Limb (tissue), 2 donors: ENCODE measurements at regions not wholly inside any gene's neighbourhood (a gene's known extent, or its start where the extent isn't known, plus 50 kb on each side); places are given as distances from the start of the nearest gene placed in this dataset.
A peak's percentile ranks its signal among the peaks of the same experiment; 100 is the strongest.
"Not testable (repeated sequence)": the region's sequence is repeated elsewhere in the genome, so short reads cannot be mapped to it uniquely, and the experiment has no call there.

Experiments
- DNase-seq, 2 donors: peaks; one replicate each; pipeline ENCODE4 v3.0.0-alpha.2; 2016; ENCODE audit errors: extremely low spot score in 2 of 2

DNA sequence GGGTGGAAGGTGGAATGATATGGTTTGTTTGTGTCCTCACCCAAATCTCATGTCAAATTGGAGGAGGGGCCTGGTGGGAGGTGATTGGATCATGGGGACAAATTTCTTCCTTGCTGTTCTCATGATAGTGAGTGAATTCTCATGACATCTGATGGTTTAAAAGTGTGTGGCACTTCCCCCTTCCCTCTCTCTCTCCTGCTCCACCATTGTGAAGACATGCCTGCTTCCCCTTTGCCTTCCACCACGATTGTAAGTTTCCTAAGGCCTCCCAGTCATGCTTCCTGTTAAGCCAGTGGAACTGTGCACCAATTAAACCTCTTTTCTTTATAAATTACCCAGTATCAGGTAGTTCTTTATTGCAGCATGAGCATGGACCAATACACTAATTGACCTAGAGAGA lies 99.0 kb upstream of the ZBED5 start:
- not testable (repeated sequence) for DNase-seq

- DNase-seq, result no peak
These were observed 97.8 kb upstream of the ZBED5 start for GRCh38 chr11:10955616-10956015.

- DNase-seq, result no peak
These were observed 96.3 kb upstream of the ZBED5 start for GRCh38 chr11:10954184-10954583.

DNA sequence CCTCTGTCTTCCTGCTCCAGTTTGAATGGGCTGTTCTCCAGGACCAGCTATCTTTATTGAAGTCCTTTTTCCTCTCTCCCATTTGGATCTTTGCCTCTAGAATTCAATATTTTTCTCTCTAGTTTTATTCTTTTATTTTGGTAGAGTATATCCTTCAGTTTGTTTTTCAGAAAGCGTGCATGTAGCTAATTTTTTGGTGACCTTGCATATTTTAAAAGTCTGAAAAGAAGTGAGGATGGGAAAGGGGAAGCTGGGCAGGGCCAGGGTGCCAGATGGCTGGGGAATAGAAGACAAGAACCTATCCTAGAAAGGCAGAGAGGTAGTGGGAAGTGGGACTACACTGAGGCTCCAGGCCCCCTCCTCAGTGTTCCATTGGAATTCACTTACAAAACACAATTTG lies 95.0 kb upstream of the ZBED5 start:
- DNase-seq, result no peak

- not testable (repeated sequence) for DNase-seq
These were observed 90.1 kb upstream of the ZBED5 start for GRCh38 chr11:10947935-10948334.

DNA sequence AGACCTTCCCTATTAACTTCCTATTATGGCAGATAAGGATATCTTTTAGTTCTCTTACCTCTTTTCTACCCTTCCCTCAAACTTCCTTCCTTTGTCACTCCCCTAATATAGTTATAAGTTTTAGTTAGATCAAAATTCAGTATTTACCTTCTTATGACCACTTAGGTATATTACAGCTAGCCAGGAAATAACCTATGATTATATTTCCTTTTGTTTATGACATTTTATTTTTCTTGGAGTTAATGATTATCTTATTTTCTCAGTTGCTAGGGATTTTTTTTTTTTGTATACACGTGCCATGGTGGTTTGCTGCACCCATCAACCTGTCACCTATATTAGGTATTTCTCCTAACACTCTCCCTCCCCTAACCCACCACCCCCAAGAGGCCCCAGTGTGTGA lies 88.2 kb upstream of the ZBED5 start:
- no peak for DNase-seq

- no peak for DNase-seq
These were observed 87.3 kb upstream of the ZBED5 start for GRCh38 chr11:10945196-10945595.

DNA sequence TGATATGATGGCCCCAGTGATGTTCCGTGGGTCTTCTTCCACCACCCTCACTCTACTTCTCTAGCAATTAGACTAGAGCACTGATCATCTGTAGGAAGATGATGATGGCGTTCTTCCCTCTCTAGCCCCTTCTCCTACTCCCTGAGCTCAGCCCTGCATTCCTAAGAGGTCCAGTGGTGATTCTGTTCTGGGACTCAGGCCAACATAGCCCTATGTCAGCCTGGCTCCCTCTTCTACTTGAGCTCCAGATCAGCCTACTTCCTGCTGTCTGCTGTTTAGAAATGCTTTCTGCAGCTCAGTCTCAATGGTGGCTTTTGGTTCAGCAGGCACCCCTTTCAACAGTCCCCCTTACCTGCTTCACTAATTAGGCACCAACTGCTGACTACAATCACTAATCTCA lies 86.1 kb upstream of the ZBED5 start:
- no peak for DNase-seq

GRCh38 chr11:10942620-10943019 lies 84.8 kb upstream of the ZBED5 start:
- DNase-seq, result no peak

DNA sequence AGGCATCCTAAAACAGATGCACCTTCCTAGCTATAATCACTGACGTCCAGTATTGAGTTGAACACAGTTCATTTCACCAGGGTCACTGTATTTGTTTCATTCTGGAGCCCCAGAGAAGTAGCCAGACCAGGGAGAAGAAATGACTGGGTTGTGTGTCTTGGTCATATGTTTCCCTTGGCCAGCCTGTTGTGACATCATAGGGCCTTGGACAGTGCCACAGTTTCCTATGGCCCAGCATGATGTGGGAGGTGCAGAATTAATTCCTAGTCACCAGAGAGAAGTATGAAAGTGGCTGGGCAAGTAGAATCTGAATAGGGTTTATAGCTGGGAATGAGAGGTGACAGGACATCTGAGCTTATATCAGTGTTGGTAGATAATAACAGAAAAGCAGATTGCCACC lies 84.0 kb upstream of the ZBED5 start:
- DNase-seq, result no peak

DNA sequence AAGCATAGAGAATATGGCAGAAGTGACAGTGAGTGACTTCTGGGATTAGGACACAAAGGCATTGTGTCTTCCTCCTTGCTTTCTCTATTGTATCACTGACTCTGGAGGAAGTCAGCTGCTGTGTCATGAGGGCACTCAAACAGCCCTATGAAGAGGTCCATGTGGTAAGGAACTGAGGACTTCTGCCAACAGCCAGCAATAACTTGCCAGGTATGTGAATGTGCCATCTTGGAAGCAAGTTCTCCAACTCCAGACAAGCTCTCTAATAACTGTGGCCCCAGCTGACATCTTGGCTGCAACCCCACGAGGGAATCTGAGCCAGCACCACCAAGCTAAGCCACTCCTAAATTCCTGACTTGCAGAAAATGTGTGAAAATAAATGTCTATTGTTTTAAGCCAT lies 83.6 kb upstream of the ZBED5 start:
- DNase-seq, result no peak

DNA sequence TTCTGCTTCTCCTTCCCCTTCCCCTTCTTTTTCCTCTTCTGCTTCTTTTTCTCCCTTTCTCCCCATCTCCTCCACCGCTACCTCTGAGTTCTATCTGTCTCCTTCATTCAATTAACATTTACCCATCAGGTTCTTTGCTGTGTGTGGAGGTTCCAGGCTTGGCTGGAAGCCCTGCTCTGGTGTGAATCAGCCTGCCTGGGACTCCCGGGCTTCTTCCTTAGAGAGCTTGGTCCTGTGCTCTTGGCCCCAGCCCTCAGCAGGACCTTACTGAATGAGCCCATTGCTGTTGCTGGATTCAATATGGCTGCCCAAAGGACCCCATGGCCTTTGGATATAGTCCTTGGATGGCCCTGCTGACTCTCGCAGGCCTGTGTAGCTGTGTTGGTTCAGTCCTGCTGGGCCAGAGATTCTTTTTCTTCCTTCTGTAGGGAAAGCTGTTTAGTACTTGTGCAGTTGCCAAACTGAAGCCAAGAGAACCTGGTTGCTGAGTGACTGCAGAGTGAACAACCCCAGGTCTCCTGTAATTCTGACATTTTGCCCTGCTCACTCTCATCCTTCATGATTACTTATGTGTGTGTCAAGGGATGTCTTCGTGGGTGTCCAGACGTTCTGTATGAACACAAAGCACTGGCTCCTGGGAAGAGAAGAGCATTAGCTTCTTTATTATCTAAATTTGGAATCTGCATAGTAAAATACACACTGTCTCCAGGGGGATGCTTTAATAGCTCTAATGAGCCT lies 81.0 kb upstream of the ZBED5 start:
- DNase-seq, result no peak

GRCh38 chr11:10938231-10938630 lies 80.4 kb upstream of the ZBED5 start:
- DNase-seq, result no peak

- no peak for DNase-seq
These were observed 79.5 kb upstream of the ZBED5 start for GRCh38 chr11:10937385-10937771.

DNA sequence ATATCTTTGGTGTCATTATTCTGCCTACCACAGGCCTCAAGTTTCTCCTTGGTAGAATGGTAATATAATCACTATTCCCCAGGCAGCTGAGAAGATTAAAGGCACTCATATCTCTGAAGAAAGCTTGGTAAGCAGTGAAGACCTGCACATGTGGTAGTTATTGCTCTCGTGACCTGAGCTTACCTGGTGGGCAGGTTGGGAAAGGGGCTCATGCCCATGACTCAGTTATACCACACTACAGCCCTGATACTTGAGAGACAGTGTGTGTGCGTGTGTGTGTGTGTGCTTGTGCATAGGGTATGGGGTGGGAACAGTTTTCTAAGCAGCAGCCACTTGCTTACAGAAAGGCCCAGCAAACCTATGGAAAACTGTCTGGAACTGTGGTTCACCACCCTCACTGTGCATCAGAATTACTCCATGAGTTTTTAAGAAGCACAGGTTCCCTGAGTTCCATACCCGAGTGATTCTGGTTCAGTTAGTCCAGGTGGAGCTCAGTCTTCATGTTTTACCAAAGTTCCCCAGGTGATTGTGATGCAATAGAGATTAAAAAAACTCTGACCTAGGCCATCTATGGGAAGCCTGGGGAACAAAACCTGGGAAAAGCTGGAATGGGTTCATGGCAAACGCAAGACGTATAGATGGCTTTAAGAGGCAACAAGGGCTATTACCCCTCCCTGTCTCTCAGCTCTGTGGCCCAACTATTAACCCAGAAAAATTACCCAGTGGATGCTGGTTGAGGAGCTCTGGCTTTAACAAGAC lies 79.0 kb upstream of the ZBED5 start:
- DNase-seq, result no peak

DNA sequence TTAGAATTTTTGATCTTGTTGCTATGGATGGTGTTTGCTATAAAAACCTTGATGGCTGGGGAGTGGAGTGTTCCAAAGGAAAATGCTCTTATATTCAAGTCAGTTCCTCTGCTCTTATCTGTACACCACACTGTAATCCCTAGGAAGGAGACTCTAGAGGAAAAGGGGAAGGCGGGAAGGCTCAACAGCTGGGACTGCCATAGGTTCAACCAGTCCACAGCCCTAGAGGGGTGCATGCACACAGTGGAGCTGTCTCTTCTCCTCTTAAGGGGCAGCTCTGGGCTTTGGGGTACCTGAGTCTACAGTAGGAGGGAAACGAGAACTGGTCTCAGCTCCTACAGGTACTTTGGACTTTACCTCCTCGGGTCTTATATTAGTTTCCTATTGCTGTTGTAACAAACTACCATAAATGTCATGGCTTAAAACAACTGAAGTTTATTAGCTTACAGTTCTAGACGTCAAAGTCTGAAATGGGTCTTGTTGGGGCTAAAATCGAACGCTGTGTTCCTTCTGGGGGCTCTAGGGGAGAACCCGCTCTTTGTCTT lies 77.2 kb upstream of the ZBED5 start:
- no peak for DNase-seq

GRCh38 chr11:10934293-10934860 lies 76.5 kb upstream of the ZBED5 start:
- DNase-seq, result no peak

- peak; percentile 93 to 94 for DNase-seq
These were observed 75.8 kb upstream of the ZBED5 start for GRCh38 chr11:10933455-10934292.

GRCh38 chr11:10932976-10933375 lies 75.1 kb upstream of the ZBED5 start:
- no peak for DNase-seq

GRCh38 chr11:10931761-10932670 lies 74.2 kb upstream of the ZBED5 start:
- DNase-seq, result peak in 1 of 2 donors; percentile 48
